Mucosa of rectum (tissue), 2 donors: ENCODE measurements at regions not wholly inside any gene's neighbourhood (a gene's known extent, or its start where the extent isn't known, plus 50 kb on each side); places are given as distances from the start of the nearest gene placed in this dataset.

Experiments
- H3K27ac ChIP-seq, 2 donors: one replicate each; pipeline ENCODE4 v1.7.0; 2013; ENCODE audit warnings: inconsistent platforms in 2 of 2, low read depth in 2 of 2, low read length in 2 of 2
- H3K27me3 ChIP-seq, 2 donors: one replicate each; pipeline ENCODE4 v1.7.0; 2013; ENCODE audit warnings: low read length in 2 of 2; ENCODE audit not compliant: control insufficient read depth in 2 of 2, insufficient read depth in 2 of 2
- H3K36me3 ChIP-seq, 2 donors: one replicate each; pipeline ENCODE4 v1.7.0; 2013; ENCODE audit warnings: low read length in 2 of 2; ENCODE audit not compliant: control insufficient read depth in 2 of 2, insufficient read depth in 2 of 2
- H3K4me1 ChIP-seq, 2 donors: one replicate each; pipeline ENCODE4 v1.7.0; 2013; ENCODE audit warnings: low read length in 2 of 2, mild to moderate bottlenecking in 1 of 2; ENCODE audit not compliant: control insufficient read depth in 2 of 2, insufficient read depth in 2 of 2
- H3K4me3 ChIP-seq, 2 donors: one replicate each; pipeline ENCODE4 v1.7.0; 2013; ENCODE audit warnings: low read length in 2 of 2
- H3K9ac ChIP-seq, 2 donors: one replicate each; pipeline ENCODE4 v1.7.0; 2013; ENCODE audit warnings: low read length in 2 of 2, low read depth in 1 of 2, mild to moderate bottlenecking in 1 of 2
- H3K9me3 ChIP-seq, 2 donors: one replicate each; pipeline ENCODE4 v1.7.0; 2013; ENCODE audit warnings: low read length in 2 of 2; ENCODE audit not compliant: control insufficient read depth in 2 of 2
- donor health status: healthy.
- donor health status: Normal muscosa, but diverticular disease.

GRCh38 chr6:113432521-113433334 is 424.4 kb upstream of the MARCKS start:
- H3K27me3 ChIP-seq, result no peaks in the 10 kb centered on the region
- H3K27ac ChIP-seq, result no peak overlapping the region
- no peaks in the 10 kb centered on the region for H3K36me3 ChIP-seq
- no peak overlapping the region for H3K4me3 ChIP-seq
- peaks cover 0 to 9% of the 10 kb centered on the region in 2 donors for H3K4me1 ChIP-seq
- no peaks in the 10 kb centered on the region for H3K9me3 ChIP-seq
- H3K9ac ChIP-seq, result no peak overlapping the region

- H3K9me3 ChIP-seq, result no peaks in the 10 kb centered on the region
- H3K36me3 ChIP-seq, result no peaks in the 10 kb centered on the region
- H3K4me3 ChIP-seq, result no peak overlapping the region
- H3K9ac ChIP-seq, result no peak overlapping the region
- H3K27ac ChIP-seq, result no peak overlapping the region
- H3K27me3 ChIP-seq, result no peaks in the 10 kb centered on the region
- H3K4me1 ChIP-seq, result peaks cover 0 to 9% of the 10 kb centered on the region in 2 donors
These were observed 423.7 kb upstream of the MARCKS start for GRCh38 chr6:113433335-113433991.

- H3K4me1 ChIP-seq, result peaks cover 0 to 9% of the 10 kb centered on the region in 2 donors
- no peak overlapping the region for H3K9ac ChIP-seq
- H3K9me3 ChIP-seq, result no peaks in the 10 kb centered on the region
- H3K27ac ChIP-seq, result no peak overlapping the region
- H3K27me3 ChIP-seq, result no peaks in the 10 kb centered on the region
- H3K36me3 ChIP-seq, result no peaks in the 10 kb centered on the region
- no peak overlapping the region for H3K4me3 ChIP-seq
These were observed 422.5 kb upstream of the MARCKS start for GRCh38 chr6:113434641-113435040.

GRCh38 chr6:113437566-113437965 is 419.6 kb upstream of the MARCKS start:
- H3K9me3 ChIP-seq, result no peaks in the 10 kb centered on the region
- H3K4me3 ChIP-seq, result no peak overlapping the region
- no peak overlapping the region for H3K27ac ChIP-seq
- H3K9ac ChIP-seq, result no peak overlapping the region
- H3K36me3 ChIP-seq, result no peaks in the 10 kb centered on the region
- H3K27me3 ChIP-seq, result no peaks in the 10 kb centered on the region
- peaks cover 0 to 9% of the 10 kb centered on the region in 2 donors for H3K4me1 ChIP-seq

- no peaks in the 10 kb centered on the region for H3K27me3 ChIP-seq
- H3K4me3 ChIP-seq, result no peak overlapping the region
- H3K36me3 ChIP-seq, result no peaks in the 10 kb centered on the region
- H3K9me3 ChIP-seq, result no peaks in the 10 kb centered on the region
- H3K9ac ChIP-seq, result no peak overlapping the region
- H3K27ac ChIP-seq, result no peak overlapping the region
- H3K4me1 ChIP-seq, result no peaks in the 10 kb centered on the region
These were observed 417.3 kb upstream of the MARCKS start for GRCh38 chr6:113439866-113440265.

- no peaks in the 10 kb centered on the region for H3K9me3 ChIP-seq
- H3K4me1 ChIP-seq, result no peaks in the 10 kb centered on the region
- no peaks in the 10 kb centered on the region for H3K27me3 ChIP-seq
- no peaks in the 10 kb centered on the region for H3K36me3 ChIP-seq
- H3K9ac ChIP-seq, result no peak overlapping the region
- no peak overlapping the region for H3K4me3 ChIP-seq
- no peak overlapping the region for H3K27ac ChIP-seq
These were observed 415.1 kb upstream of the MARCKS start for GRCh38 chr6:113442040-113442439.

GRCh38 chr6:113445201-113445600 is 411.9 kb upstream of the MARCKS start:
- Histone ChIP-seq H3K27ac (no peak overlapping the region), H3K9me3 (no peaks in the 10 kb centered on the region), H3K4me3 (no peak overlapping the region), H3K4me1 (no peaks in the 10 kb centered on the region), H3K9ac (no peak overlapping the region), H3K36me3 (no peaks in the 10 kb centered on the region), H3K27me3 (no peaks in the 10 kb centered on the region)

- Histone ChIP-seq H3K4me1 (no peaks in the 10 kb centered on the region), H3K9ac (no peak overlapping the region), H3K36me3 (no peaks in the 10 kb centered on the region), H3K27me3 (no peaks in the 10 kb centered on the region), H3K9me3 (no peaks in the 10 kb centered on the region), H3K4me3 (no peak overlapping the region), H3K27ac (no peak overlapping the region)
These were observed 409.9 kb upstream of the MARCKS start for GRCh38 chr6:113447088-113447831.

- Histone ChIP-seq H3K27me3 (no peaks in the 10 kb centered on the region), H3K4me1 (no peaks in the 10 kb centered on the region)
These were observed 408.1 kb upstream of the MARCKS start for GRCh38 chr6:113449051-113449450.

GRCh38 chr6:113450061-113450465 is 407.1 kb upstream of the MARCKS start:
- Histone ChIP-seq H3K9ac (no peak overlapping the region), H3K27ac (no peak overlapping the region), H3K4me3 (no peak overlapping the region), H3K27me3 (no peaks in the 10 kb centered on the region), H3K4me1 (no peaks in the 10 kb centered on the region), H3K36me3 (no peaks in the 10 kb centered on the region), H3K9me3 (no peaks in the 10 kb centered on the region)

More at GRCh38 chr6:113449051-113449450, 408.1 kb upstream of the MARCKS start:
- H3K9ac ChIP-seq, result no peak overlapping the region
- no peaks in the 10 kb centered on the region for H3K36me3 ChIP-seq
- H3K4me3 ChIP-seq, result no peak overlapping the region
- no peaks in the 10 kb centered on the region for H3K9me3 ChIP-seq
- no peak overlapping the region for H3K27ac ChIP-seq
